PC-3 (cell line): ENCODE measurements at regions not wholly inside any gene's neighbourhood (a gene's known extent, or its start where the extent isn't known, plus 50 kb on each side); places are given as distances from the start of the nearest gene placed in this dataset.
"Not testable (repeated sequence)": the region's sequence is repeated elsewhere in the genome, so short reads cannot be mapped to it uniquely, and the experiment has no call there.

Experiments used
- ATAC-seq: fragments of 200-7000 bp; cut with Tn5 transposase; 2 replicates; pipeline ENCODE4 v1.9.1; 2020; ENCODE audit warnings: mild to moderate bottlenecking, moderate library complexity
- BruUV-seq: library from RNA; stranded (reverse); fragments of 400-500 nt; replicated peaks from 2 replicates; lab custom pipeline; 2021; lab: Mats Ljungman, UMichigan
- CTCF ChIA-PET: fragments of 300-600 bp; sonication (Branson Sonifier 250); formaldehyde crosslinking; loops from one replicate; lab custom pipeline; 2022; ENCODE audit warnings: antibody characterized with exemption; lab: Charles Lee
- POLR2A ChIA-PET: fragments of 300-600 bp; sonication (Branson Sonifier 250); formaldehyde crosslinking; loops from one replicate; lab custom pipeline; 2022; ENCODE audit warnings: antibody characterized with exemption; ENCODE audit not compliant: unreplicated experiment; lab: Charles Lee
- DNase-seq: peaks from one replicate; pipeline ENCODE4 v3.0.0-alpha.2; 2015
- H2AFZ ChIP-seq: fragments of 300-600 bp; sonication (generic); 2 replicates; pipeline ENCODE4 v1.6.0; 2016; ENCODE audit warnings: antibody characterized with exemption, low read length
- H3F3A ChIP-seq: fragments of 300-600 bp; sonication (generic); one replicate; pipeline ENCODE4 v1.6.0; 2017; ENCODE audit warnings: antibody characterized with exemption, low read length, control low read depth, mild to moderate bottlenecking; ENCODE audit not compliant: unreplicated experiment
- H3K27ac ChIP-seq: fragments of 300-600 bp; sonication (generic); 2 replicates; pipeline ENCODE4 v1.5.1; 2016; ENCODE audit warnings: mild to moderate bottlenecking, low read length
- H3K27me3 ChIP-seq: fragments of 300-600 bp; sonication (generic); 2 replicates; pipeline ENCODE4 v1.6.1; 2016; ENCODE audit warnings: low read length, mixed read lengths
- H3K36me3 ChIP-seq: fragments of 300-600 bp; sonication (generic); 2 replicates; pipeline ENCODE4 v1.6.1; 2016; ENCODE audit warnings: low read depth, mixed run types, low read length, mixed read lengths
- H3K4me1 ChIP-seq: fragments of 300-600 bp; sonication (generic); 2 replicates; pipeline ENCODE4 v1.5.1; 2016; ENCODE audit warnings: low read length; ENCODE audit not compliant: insufficient read depth
- H3K4me2 ChIP-seq: fragments of 300-600 bp; sonication (generic); 2 replicates; pipeline ENCODE4 v1.6.0; 2016; ENCODE audit warnings: low read length
- H3K4me3 ChIP-seq: fragments of 300-600 bp; sonication (generic); 2 replicates; pipeline ENCODE4 v1.5.1; 2016; ENCODE audit warnings: mild to moderate bottlenecking, low read length, mixed read lengths
- H3K79me2 ChIP-seq: fragments of 300-600 bp; sonication (generic); 2 replicates; pipeline ENCODE4 v1.6.1; 2017; ENCODE audit warnings: low read length, mixed read lengths
- H3K9ac ChIP-seq: fragments of 300-600 bp; sonication (generic); 2 replicates; pipeline ENCODE4 v1.6.0; 2016; ENCODE audit warnings: mild to moderate bottlenecking, low read length
- H3K9me2 ChIP-seq: fragments of 300-600 bp; sonication (generic); replicated peaks from 2 replicates; pipeline ENCODE4 v1.6.1; 2016; ENCODE audit warnings: mixed run types, low read length, mixed read lengths
- H3K9me3 ChIP-seq: fragments of 300-600 bp; sonication (generic); 2 replicates; pipeline ENCODE4 v1.6.1; 2016; ENCODE audit warnings: low read length, mixed read lengths
- H4K20me1 ChIP-seq: fragments of 300-600 bp; sonication (generic); 2 replicates; pipeline ENCODE4 v1.6.1; 2016; ENCODE audit warnings: low read length, mixed read lengths
- intact Hi-C: fragments of 100-400 bp; cut with micrococcal nuclease; formaldehyde crosslinking; loops from 2 replicates; pipeline ENCODE4 v1.9.0; 2023

DNA sequence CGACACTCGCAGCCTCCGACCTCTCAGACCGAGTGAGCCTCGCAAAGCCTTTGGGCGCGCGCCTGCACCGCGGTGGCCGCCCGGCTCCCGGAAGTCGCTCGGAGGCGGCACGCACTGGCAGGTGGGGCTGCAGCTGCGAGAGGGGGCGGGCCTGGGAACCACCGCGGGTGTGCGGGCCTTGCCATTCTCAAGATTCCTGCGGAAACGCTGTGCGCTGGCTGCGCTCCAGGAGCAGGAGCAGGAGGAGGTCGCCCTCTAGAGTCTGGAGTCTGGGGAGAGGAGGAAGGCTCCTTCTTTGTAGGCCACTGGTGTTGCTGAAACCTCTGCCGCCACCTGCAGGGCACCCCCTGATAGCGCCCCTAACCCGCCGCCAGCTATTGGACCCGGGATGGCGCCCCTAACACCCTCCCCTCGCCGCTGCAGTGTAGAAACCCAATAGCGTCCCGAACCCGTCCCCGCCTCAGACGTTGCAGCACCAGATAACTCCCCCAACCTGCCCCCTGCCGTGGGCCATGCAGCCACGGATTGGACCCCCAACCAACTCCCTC, 230.6 kb downstream of the LIPI start:
- H3K9me2 ChIP-seq, H4K20me1 ChIP-seq, H3K36me3 ChIP-seq, POLR2A ChIA-PET, CTCF ChIA-PET, H3K9me3 ChIP-seq, BruUV-seq, H2AFZ ChIP-seq, H3K4me2 ChIP-seq, intact Hi-C loops, H3K79me2 ChIP-seq, H3K4me1 ChIP-seq, H3K4me3 ChIP-seq, H3K27ac ChIP-seq, H3F3A ChIP-seq, H3K27me3 ChIP-seq, H3K9ac ChIP-seq, DNase-seq: not testable (repeated sequence)
- peak; percentile 85 for ATAC-seq

DNA sequence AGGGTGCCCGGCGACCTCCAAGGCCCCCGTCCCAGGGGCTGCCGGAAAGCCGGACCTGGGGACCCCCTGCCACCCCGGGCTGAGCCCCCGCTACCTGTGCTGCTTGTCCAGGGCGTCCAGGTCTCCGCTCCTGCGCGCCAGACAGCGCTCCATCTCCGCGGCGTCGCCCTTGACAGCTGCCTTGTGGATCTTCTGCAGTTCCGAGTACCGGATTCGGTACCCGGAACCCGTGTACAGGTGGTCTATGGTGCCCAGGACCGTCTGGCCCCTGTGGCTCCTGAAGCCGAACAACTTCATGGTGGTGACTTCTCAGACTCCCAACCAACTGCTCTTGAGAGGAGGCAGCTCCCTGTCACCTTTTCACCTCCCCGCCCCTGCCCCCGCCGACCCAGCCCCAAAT, 231.1 kb downstream of the LIPI start:
- POLR2A ChIA-PET, H3K9me2 ChIP-seq, ATAC-seq, DNase-seq, H3K9me3 ChIP-seq, H3K79me2 ChIP-seq, intact Hi-C loops, H3K4me1 ChIP-seq, BruUV-seq, H3K9ac ChIP-seq, H3K27me3 ChIP-seq, CTCF ChIA-PET, H2AFZ ChIP-seq, H3F3A ChIP-seq, H3K4me3 ChIP-seq, H4K20me1 ChIP-seq, H3K27ac ChIP-seq, H3K36me3 ChIP-seq, H3K4me2 ChIP-seq: not testable (repeated sequence)

- H3K9me3 ChIP-seq, CTCF ChIA-PET, DNase-seq, H3K4me3 ChIP-seq, H3K9me2 ChIP-seq, H3K27me3 ChIP-seq, H3K36me3 ChIP-seq, H3K4me2 ChIP-seq, BruUV-seq, intact Hi-C loops, H3K27ac ChIP-seq, H2AFZ ChIP-seq, ATAC-seq, H3K79me2 ChIP-seq, H3F3A ChIP-seq, H3K9ac ChIP-seq, H3K4me1 ChIP-seq, H4K20me1 ChIP-seq, POLR2A ChIA-PET: not testable (repeated sequence)
Observed at GRCh38 chr21:13974582-13974981, 236.2 kb downstream of the LIPI start.

- H3K36me3 ChIP-seq, ATAC-seq, H3K9ac ChIP-seq, H3K79me2 ChIP-seq, H3K4me3 ChIP-seq, POLR2A ChIA-PET, BruUV-seq, H3K27ac ChIP-seq, CTCF ChIA-PET, H2AFZ ChIP-seq, H4K20me1 ChIP-seq, intact Hi-C loops, H3F3A ChIP-seq, H3K4me2 ChIP-seq, H3K4me1 ChIP-seq, H3K9me3 ChIP-seq, H3K27me3 ChIP-seq, H3K9me2 ChIP-seq: not testable (repeated sequence)
- peak; percentile 19 for DNase-seq
Observed at GRCh38 chr21:13969853-13970252, 240.9 kb downstream of the LIPI start.

DNA sequence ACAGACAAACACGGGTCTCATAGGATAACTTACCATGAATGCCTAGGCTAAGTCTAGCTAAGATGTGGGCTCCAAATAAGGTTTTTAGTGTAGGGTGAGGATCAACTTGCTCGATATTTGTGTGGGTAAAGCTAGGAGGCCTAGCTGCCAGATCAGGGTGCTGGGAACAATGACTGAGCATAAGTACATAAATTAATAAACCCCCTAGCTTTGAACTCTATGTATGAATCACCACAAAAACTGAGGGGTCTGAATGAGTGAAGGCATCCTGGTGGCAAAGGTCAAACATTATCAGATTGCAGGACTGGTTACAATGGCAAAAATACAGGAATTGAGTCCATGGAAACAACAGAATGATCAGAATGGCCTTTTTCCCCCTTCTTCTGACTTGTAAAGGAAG, 241.8 kb downstream of the LIPI start:
- intact Hi-C loops, ATAC-seq, POLR2A ChIA-PET, H3K9ac ChIP-seq, H3K79me2 ChIP-seq, H2AFZ ChIP-seq, H3K36me3 ChIP-seq, H3K9me2 ChIP-seq, CTCF ChIA-PET, H3K4me1 ChIP-seq, H4K20me1 ChIP-seq, H3F3A ChIP-seq, H3K27me3 ChIP-seq, H3K27ac ChIP-seq, H3K9me3 ChIP-seq, DNase-seq, H3K4me3 ChIP-seq, BruUV-seq, H3K4me2 ChIP-seq: not testable (repeated sequence)

GRCh38 chr21:13963259-13963658, 247.5 kb downstream of the LIPI start:
- CTCF ChIA-PET, result not testable (repeated sequence)

More at GRCh38 chr21:13963259-13963658, 247.5 kb downstream of the LIPI start:
- H3F3A ChIP-seq, H3K9me3 ChIP-seq, H3K9me2 ChIP-seq, H2AFZ ChIP-seq, H3K4me1 ChIP-seq, H3K4me3 ChIP-seq, POLR2A ChIA-PET, H3K79me2 ChIP-seq, H3K4me2 ChIP-seq, DNase-seq, ATAC-seq, H3K36me3 ChIP-seq, H4K20me1 ChIP-seq, BruUV-seq, intact Hi-C loops, H3K27me3 ChIP-seq, H3K27ac ChIP-seq, H3K9ac ChIP-seq: not testable (repeated sequence)
